Neural cell (in vitro differentiated cells): ENCODE measurements at regions not wholly inside any gene's neighbourhood (a gene's known extent, or its start where the extent isn't known, plus 50 kb on each side); places are given as distances from the start of the nearest gene placed in this dataset.

Experiments used
- H2AFZ ChIP-seq: fragments of 200-600, 300-800 bp; sonication (generic), shearing (Covaris generic); 2 replicates; pipeline ENCODE4 v1.6.0; 2014; ENCODE audit warnings: low read depth, mild to moderate bottlenecking, antibody characterized with exemption, low read length, moderate library complexity
- H3F3A ChIP-seq: fragments of 200-600 bp; shearing (Covaris generic); 2 replicates; pipeline ENCODE4 v1.6.1; 2016; ENCODE audit warnings: mild to moderate bottlenecking, moderate library complexity, mixed read lengths, antibody characterized with exemption, low read length; ENCODE audit not compliant: insufficient read depth, poor library complexity, severe bottlenecking
- H3K27ac ChIP-seq: fragments of 200-600, 300-800 bp; sonication (generic), shearing (Covaris generic); 2 replicates; pipeline ENCODE4 v1.5.1; 2014; ENCODE audit warnings: mild to moderate bottlenecking, low read length, moderate library complexity
- H3K27me3 ChIP-seq: fragments of 300-800, 200-600 bp; sonication (generic), shearing (Covaris generic); 2 replicates; pipeline ENCODE4 v1.6.0; 2014; ENCODE audit warnings: mild to moderate bottlenecking, low read depth, low read length, moderate library complexity; ENCODE audit not compliant: insufficient read depth
- H3K36me3 ChIP-seq: fragments of 300-800, 200-600 bp; sonication (generic), shearing (Covaris generic); 2 replicates; pipeline ENCODE4 v1.5.1; 2014; ENCODE audit warnings: mild to moderate bottlenecking, antibody characterized with exemption, low read length, moderate library complexity; ENCODE audit not compliant: insufficient read depth
- H3K4me2 ChIP-seq: fragments of 300-800, 200-600 bp; sonication (generic), shearing (Covaris generic); 2 replicates; pipeline ENCODE4 v1.6.0; 2014; ENCODE audit warnings: mild to moderate bottlenecking, low read length
- H3K4me3 ChIP-seq: fragments of 300-800, 200-600 bp; sonication (generic), shearing (Covaris generic); 2 replicates; pipeline ENCODE4 v1.5.1; 2014; ENCODE audit warnings: mild to moderate bottlenecking, low read length, moderate library complexity
- H3K79me2 ChIP-seq: fragments of 200-600 bp; shearing (Covaris generic); replicated peaks from 2 replicates; pipeline ENCODE4 v1.6.0; 2014; ENCODE audit warnings: mild to moderate bottlenecking, low read length, moderate library complexity; ENCODE audit not compliant: insufficient read depth
- H3K9ac ChIP-seq: fragments of 300-800, 200-600 bp; sonication (generic), shearing (Covaris generic); 2 replicates; pipeline ENCODE4 v1.6.1; 2016; ENCODE audit warnings: mild to moderate bottlenecking, low read length, mixed read lengths
- H3K9me2 ChIP-seq: fragments of 200-600 bp; shearing (Covaris generic); 2 replicates; pipeline ENCODE4 v1.6.1; 2016; ENCODE audit warnings: mild to moderate bottlenecking, low read length, mixed read lengths; ENCODE audit not compliant: insufficient read depth
- H3K9me3 ChIP-seq: fragments of 200-600, 300-800 bp; sonication (generic), shearing (Covaris generic); 2 replicates; pipeline ENCODE4 v1.6.1; 2016; ENCODE audit warnings: mild to moderate bottlenecking, mixed run types, low read length, moderate library complexity, mixed read lengths
- H4K20me1 ChIP-seq: fragments of 200-600 bp; shearing (Covaris generic); 2 replicates; pipeline ENCODE4 v1.6.1; 2016; ENCODE audit warnings: mild to moderate bottlenecking, mixed run types; ENCODE audit not compliant: insufficient read depth
- EP300 ChIP-seq: fragments of 450-650 bp; conservative IDR thresholded peaks from 2 replicates; pipeline ENCODE4 v1.6.1; 2014; ENCODE audit warnings: antibody characterized with exemption, mild to moderate bottlenecking, moderate library complexity; ENCODE audit not compliant: poor library complexity, severe bottlenecking
- EZH2 ChIP-seq: fragments of 200-600, 300-800 bp; shearing (Covaris generic), sonication (generic); IDR thresholded peaks from 2 replicates; pipeline ENCODE4 v1.6.1; 2014; ENCODE audit warnings: antibody characterized with exemption, low read length, borderline replicate concordance, mild to moderate bottlenecking; ENCODE audit not compliant: insufficient read depth, poor library complexity, severe bottlenecking
- MXI1 ChIP-seq: fragments of 450-650 bp; conservative IDR thresholded peaks from 2 replicates; pipeline ENCODE4 v1.6.1; 2014; ENCODE audit warnings: antibody characterized with exemption, mild to moderate bottlenecking; ENCODE audit not compliant: poor library complexity, severe bottlenecking
- POLR2AphosphoS5 ChIP-seq: IDR thresholded peaks from 2 replicates; pipeline ENCODE4 v1.6.1; 2012
- RAD21 ChIP-seq: fragments of 450-650 bp; conservative IDR thresholded peaks from 2 replicates; pipeline ENCODE4 v1.6.1; 2014; ENCODE audit warnings: antibody characterized with exemption, mild to moderate bottlenecking, moderate library complexity
- SMC3 ChIP-seq: fragments of 450-650 bp; conservative IDR thresholded peaks from 2 replicates; pipeline ENCODE4 v1.6.1; 2014; ENCODE audit warnings: antibody characterized with exemption, mild to moderate bottlenecking, moderate library complexity; ENCODE audit not compliant: poor library complexity
- TAF1 ChIP-seq: IDR thresholded peaks from 2 replicates; pipeline ENCODE4 v1.6.1; 2012; ENCODE audit warnings: low read depth
- TF ChIP-seq, protein P1 (sequence below): fragments of 450-650 bp; IDR thresholded peaks from 2 replicates; pipeline ENCODE4 v1.5.1; 2014; ENCODE audit warnings: antibody characterized with exemption, mild to moderate bottlenecking, moderate library complexity; ENCODE audit not compliant: poor library complexity, severe bottlenecking
- TF ChIP-seq, protein P2 (sequence below): IDR thresholded peaks from 2 replicates; pipeline ENCODE4 v1.6.1; 2012; ENCODE audit warnings: borderline replicate concordance

DNA sequence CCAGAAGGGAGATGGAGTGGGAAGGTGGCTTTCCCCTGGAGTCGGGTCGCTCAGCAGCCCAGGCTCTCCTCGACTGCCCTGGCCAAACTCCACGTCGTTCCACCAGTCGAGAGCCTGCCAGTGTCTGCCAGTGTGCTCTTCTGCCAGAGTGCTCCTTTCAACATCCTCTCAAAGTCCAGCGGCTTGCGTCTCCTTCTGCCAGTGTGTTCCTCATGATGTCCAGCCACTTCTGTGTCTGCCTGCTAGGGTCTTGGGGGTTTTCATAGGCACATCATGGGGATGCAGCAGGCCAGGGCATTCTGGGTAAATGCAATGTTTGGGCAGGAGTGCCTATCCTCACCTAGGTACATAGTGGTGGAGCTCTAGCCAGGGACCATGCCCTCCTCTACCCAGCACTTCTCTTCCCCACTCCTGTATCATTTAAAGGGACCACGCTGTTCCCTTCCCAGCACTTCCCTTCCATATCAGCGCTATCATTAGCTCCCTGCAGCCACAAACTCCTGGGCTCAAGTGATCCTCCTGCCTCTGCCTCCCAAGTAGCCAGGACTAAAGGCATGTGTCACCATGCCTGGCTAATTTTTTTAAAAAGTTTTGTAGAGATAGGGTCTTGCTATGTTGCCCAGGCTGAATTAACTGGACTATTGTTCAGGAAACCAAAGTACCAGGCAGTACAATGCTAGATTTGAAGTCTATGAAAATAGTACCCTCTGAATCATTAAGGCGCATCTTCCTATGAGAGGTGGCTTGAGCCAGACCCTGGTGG is 62.9 kb upstream of the CLDN5 start:
- no peak for TF ChIP-seq TAF1
- TF ChIP-seq, protein P1, sequence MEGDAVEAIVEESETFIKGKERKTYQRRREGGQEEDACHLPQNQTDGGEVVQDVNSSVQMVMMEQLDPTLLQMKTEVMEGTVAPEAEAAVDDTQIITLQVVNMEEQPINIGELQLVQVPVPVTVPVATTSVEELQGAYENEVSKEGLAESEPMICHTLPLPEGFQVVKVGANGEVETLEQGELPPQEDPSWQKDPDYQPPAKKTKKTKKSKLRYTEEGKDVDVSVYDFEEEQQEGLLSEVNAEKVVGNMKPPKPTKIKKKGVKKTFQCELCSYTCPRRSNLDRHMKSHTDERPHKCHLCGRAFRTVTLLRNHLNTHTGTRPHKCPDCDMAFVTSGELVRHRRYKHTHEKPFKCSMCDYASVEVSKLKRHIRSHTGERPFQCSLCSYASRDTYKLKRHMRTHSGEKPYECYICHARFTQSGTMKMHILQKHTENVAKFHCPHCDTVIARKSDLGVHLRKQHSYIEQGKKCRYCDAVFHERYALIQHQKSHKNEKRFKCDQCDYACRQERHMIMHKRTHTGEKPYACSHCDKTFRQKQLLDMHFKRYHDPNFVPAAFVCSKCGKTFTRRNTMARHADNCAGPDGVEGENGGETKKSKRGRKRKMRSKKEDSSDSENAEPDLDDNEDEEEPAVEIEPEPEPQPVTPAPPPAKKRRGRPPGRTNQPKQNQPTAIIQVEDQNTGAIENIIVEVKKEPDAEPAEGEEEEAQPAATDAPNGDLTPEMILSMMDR: no peak
- TF ChIP-seq EZH2: no peak
- no peak for TF ChIP-seq RAD21
- TF ChIP-seq MXI1: no peak
- TF ChIP-seq SMC3: no peak
- no peak for TF ChIP-seq POLR2AphosphoS5
- H3F3A ChIP-seq: no peaks in the 10 kb centered on the region
- no peak overlapping the region for H3K4me2 ChIP-seq
- H3K27ac ChIP-seq: no peak overlapping the region
- H3K9me2 ChIP-seq: no peaks in the 10 kb centered on the region
- H3K9me3 ChIP-seq: no peaks in the 10 kb centered on the region
- no peak overlapping the region for H3K4me3 ChIP-seq
- no peaks in the 10 kb centered on the region for H3K79me2 ChIP-seq
- no peak overlapping the region for H3K9ac ChIP-seq
- no peaks in the 10 kb centered on the region for H3K36me3 ChIP-seq
- H4K20me1 ChIP-seq: no peaks in the 10 kb centered on the region
- no peaks in the 10 kb centered on the region for H3K27me3 ChIP-seq
- H2AFZ ChIP-seq: no peak overlapping the region

DNA sequence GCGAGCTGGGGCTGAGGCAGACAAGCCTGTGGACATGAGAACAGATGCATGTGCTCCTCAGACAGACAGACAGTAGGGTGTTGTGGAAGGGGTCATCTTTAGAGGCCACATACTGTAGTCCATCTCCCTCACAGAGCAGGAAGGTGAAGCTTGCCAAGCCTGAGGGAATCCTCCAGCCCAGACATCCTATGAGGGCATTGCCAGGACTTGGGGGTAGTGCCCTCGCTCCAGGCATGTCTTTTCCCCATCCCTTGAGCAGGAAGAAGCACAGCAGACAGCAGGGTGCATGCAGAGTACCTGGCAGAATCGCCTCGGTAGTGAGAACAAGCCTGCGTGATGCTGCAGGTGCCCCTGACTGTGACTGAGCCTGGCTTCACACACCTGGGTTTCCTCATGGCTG is 66.5 kb upstream of the CLDN5 start:
- H4K20me1 ChIP-seq: no peaks in the 10 kb centered on the region
- H3F3A ChIP-seq: no peaks in the 10 kb centered on the region
- H3K9me2 ChIP-seq: no peaks in the 10 kb centered on the region
- no peaks in the 10 kb centered on the region for H3K79me2 ChIP-seq
- no peaks in the 10 kb centered on the region for H3K27me3 ChIP-seq
- no peak overlapping the region for H3K27ac ChIP-seq
- H2AFZ ChIP-seq: no peak overlapping the region
- no peak overlapping the region for H3K4me3 ChIP-seq
- H3K36me3 ChIP-seq: no peaks in the 10 kb centered on the region
- TF ChIP-seq, protein P1: no peak
- TF ChIP-seq, protein P2, sequence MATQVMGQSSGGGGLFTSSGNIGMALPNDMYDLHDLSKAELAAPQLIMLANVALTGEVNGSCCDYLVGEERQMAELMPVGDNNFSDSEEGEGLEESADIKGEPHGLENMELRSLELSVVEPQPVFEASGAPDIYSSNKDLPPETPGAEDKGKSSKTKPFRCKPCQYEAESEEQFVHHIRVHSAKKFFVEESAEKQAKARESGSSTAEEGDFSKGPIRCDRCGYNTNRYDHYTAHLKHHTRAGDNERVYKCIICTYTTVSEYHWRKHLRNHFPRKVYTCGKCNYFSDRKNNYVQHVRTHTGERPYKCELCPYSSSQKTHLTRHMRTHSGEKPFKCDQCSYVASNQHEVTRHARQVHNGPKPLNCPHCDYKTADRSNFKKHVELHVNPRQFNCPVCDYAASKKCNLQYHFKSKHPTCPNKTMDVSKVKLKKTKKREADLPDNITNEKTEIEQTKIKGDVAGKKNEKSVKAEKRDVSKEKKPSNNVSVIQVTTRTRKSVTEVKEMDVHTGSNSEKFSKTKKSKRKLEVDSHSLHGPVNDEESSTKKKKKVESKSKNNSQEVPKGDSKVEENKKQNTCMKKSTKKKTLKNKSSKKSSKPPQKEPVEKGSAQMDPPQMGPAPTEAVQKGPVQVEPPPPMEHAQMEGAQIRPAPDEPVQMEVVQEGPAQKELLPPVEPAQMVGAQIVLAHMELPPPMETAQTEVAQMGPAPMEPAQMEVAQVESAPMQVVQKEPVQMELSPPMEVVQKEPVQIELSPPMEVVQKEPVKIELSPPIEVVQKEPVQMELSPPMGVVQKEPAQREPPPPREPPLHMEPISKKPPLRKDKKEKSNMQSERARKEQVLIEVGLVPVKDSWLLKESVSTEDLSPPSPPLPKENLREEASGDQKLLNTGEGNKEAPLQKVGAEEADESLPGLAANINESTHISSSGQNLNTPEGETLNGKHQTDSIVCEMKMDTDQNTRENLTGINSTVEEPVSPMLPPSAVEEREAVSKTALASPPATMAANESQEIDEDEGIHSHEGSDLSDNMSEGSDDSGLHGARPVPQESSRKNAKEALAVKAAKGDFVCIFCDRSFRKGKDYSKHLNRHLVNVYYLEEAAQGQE: no peak
- no peak for TF ChIP-seq SMC3
- TF ChIP-seq RAD21: no peak
- no peak for TF ChIP-seq EP300
- no peaks in the 10 kb centered on the region for H3K9me3 ChIP-seq
- H3K9ac ChIP-seq: no peak overlapping the region
- no peak overlapping the region for H3K4me2 ChIP-seq
